GM12891 (cell line): ENCODE measurements at regions not wholly inside any gene's neighbourhood (a gene's known extent, or its start where the extent isn't known, plus 50 kb on each side); places are given as distances from the start of the nearest gene placed in this dataset.

Experiments
- DNase-seq: peaks from one replicate; pipeline ENCODE4 v3.0.0; 2011; ENCODE audit warnings: low spot score; ENCODE audit not compliant: insufficient read length
- FAIRE-seq: peaks from 2 replicates; lab custom pipeline; 2011; peaks lifted over from hg19 to GRCh38; lab: Jason Lieb, UNC
- PAX5 ChIP-seq: IDR thresholded peaks from 2 replicates; pipeline ENCODE4 v1.6.1; 2011; ENCODE audit warnings: low read length, moderate library complexity, mild to moderate bottlenecking; ENCODE audit not compliant: insufficient read depth, severe bottlenecking
- POLR2A ChIP-seq: IDR thresholded peaks from 2 replicates; pipeline ENCODE4 v1.6.1; 2011; ENCODE audit warnings: low read depth, low read length, control low read depth
- POLR2AphosphoS5 ChIP-seq: IDR thresholded peaks from 2 replicates; pipeline ENCODE4 v1.6.1; 2011; ENCODE audit warnings: low read depth, low read length, control low read depth
- POU2F2 ChIP-seq: IDR thresholded peaks from 2 replicates; pipeline ENCODE4 v1.6.1; 2011; ENCODE audit warnings: low read depth, mild to moderate bottlenecking, control low read depth, low read length, moderate library complexity
- SPI1 ChIP-seq: IDR thresholded peaks from 2 replicates; pipeline ENCODE4 v1.6.1; 2011; ENCODE audit warnings: low read depth, low read length, control low read depth
- TAF1 ChIP-seq: IDR thresholded peaks from 2 replicates; pipeline ENCODE4 v1.6.1; 2011; ENCODE audit warnings: low read depth, low read length, control low read depth

GRCh38 chr9:134967547-134967930 is 49.8 kb upstream of the FCN1 start:
- no peak for DNase-seq
- FAIRE-seq: no peak
- TF ChIP-seq POU2F2 (no peak), POLR2A (no peak), POLR2AphosphoS5 (no peak), SPI1 (no peak), TAF1 (no peak), PAX5 (no peak)

DNA sequence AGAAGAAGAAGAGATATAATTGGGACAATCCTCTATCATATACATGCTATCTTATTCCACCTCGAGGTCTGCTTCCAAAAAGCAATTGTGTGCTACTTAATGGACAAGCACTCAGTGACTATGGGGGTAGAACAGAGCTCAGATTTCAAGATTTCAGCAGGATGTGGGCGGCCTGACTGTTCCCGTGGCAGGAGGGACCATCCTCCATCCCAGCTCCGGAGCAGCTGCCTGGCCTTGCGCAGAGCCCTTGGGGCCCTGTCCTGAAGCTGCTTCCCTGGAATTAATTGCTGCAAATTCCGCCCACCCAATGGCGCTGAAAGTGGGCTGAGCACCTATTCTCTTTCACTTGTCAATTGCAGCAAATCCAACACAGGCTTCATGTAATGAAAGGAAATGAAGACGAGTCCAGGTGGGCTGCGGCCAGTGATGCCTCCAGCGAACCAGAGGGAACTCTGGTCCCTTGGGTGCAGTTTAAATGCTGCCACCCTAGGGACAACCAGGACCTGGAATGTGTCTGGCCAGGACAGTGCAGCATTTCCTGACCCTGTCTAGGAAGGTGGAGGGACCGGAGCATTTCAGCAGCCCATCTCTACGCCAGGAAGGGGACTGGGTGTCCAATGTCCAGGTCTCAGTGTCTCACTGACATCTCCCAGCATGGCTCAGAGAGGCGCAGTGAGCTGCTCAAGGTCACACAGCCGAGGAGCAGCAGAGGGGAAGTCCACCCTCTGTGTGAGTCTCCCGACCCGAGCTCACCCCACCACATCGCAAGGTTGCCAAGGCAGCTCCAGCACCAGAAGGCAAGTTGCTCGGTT is 50.5 kb upstream of the FCN1 start:
- FAIRE-seq: no peak

GRCh38 chr9:134968823-134969090 is 51.0 kb upstream of the FCN1 start:
- FAIRE-seq (no peak), DNase-seq (no peak)
- no peak for TF ChIP-seq PAX5
- TF ChIP-seq POU2F2: no peak
- TF ChIP-seq SPI1: no peak
- no peak for TF ChIP-seq POLR2AphosphoS5
- no peak for TF ChIP-seq POLR2A
- TF ChIP-seq TAF1: no peak

More for the DNA sequence above, 50.5 kb upstream of the FCN1 start:
- DNase-seq: no peak
- TF ChIP-seq POU2F2 (no peak), SPI1 (no peak), POLR2A (no peak), TAF1 (no peak), POLR2AphosphoS5 (no peak), PAX5 (no peak)

GRCh38 chr9:134969156-134970045 is 51.7 kb upstream of the FCN1 start:
- TF ChIP-seq PAX5: no peak
- TF ChIP-seq TAF1: no peak
- no peak for TF ChIP-seq POLR2A
- no peak for TF ChIP-seq POU2F2
- TF ChIP-seq SPI1: no peak
- no peak for FAIRE-seq
- no peak for DNase-seq

GRCh38 chr9:134970198-134970597 is 52.5 kb upstream of the FCN1 start:
- FAIRE-seq: no peak
- no peak for TF ChIP-seq POU2F2
- TF ChIP-seq POLR2AphosphoS5: no peak
- no peak for TF ChIP-seq TAF1
- no peak for TF ChIP-seq SPI1
- TF ChIP-seq PAX5: no peak
- no peak for TF ChIP-seq POLR2A
- DNase-seq: no peak

- FAIRE-seq: no peak
- no peak for DNase-seq
- no peak for TF ChIP-seq SPI1
- no peak for TF ChIP-seq POU2F2
- no peak for TF ChIP-seq PAX5
- TF ChIP-seq POLR2A: no peak
- no peak for TF ChIP-seq POLR2AphosphoS5
- no peak for TF ChIP-seq TAF1
Measured at GRCh38 chr9:134970719-134971118, 53.0 kb upstream of the FCN1 start.

DNA sequence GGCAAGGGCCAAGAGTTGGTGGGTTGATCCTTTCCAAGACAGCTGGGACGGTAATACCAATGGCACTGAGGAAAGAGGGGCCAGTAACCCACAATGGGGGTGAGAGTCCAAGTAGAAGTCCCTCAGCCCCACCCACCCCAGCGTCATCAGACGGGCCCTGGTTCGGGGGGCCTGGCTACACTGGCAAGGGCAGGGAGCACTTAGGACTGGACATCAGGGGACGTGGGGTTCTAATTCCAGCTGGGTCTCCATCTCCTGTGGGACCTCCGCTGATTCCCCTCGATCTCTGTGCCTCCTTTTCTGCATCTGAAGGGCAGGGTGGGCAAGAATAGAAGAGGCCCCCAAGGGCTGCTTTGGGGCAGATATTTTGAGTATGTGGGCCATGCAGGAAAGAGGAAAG is 53.5 kb upstream of the FCN1 start:
- DNase-seq (no peak), FAIRE-seq (no peak)
- TF ChIP-seq SPI1: no peak
- TF ChIP-seq POLR2AphosphoS5: no peak
- no peak for TF ChIP-seq POU2F2
- TF ChIP-seq TAF1: no peak
- no peak for TF ChIP-seq POLR2A
- TF ChIP-seq PAX5: no peak

DNA sequence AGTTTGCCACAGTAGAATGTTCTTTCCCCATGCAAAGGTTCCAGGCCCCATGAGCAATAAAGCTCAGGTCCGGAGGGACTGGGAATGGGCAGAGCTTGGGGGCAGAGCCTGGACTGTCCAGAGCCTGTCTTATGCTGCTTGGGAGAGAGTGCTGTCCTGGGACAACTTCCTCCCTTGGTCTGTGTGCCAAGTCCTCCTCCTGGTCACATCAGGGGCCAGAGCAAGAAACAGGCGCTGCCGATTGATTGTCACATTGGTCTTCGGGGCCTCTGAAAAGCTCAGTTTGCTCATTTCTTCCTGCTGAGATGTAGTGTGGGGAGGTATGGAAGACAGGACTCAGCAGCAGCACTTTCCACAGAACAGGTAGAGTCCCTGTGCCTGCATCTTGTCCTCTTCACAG is 54.0 kb upstream of the FCN1 start:
- TF ChIP-seq TAF1 (no peak), POLR2AphosphoS5 (no peak), POU2F2 (no peak), POLR2A (no peak), PAX5 (no peak), SPI1 (no peak)
- DNase-seq (no peak), FAIRE-seq (no peak)

GRCh38 chr9:134972140-134972539 is 54.4 kb upstream of the FCN1 start:
- DNase-seq (no peak), FAIRE-seq (no peak)
- TF ChIP-seq POU2F2 (no peak), POLR2A (no peak), SPI1 (no peak), TAF1 (no peak), PAX5 (no peak), POLR2AphosphoS5 (no peak)
